Keratinocyte (primary cell): ENCODE measurements at regions not wholly inside any gene's neighbourhood (a gene's known extent, or its start where the extent isn't known, plus 50 kb on each side); places are given as distances from the start of the nearest gene placed in this dataset.

Experiments used
- DNase-seq: peaks from one replicate; pipeline ENCODE4 v3.0.0-alpha.2; 2011; ENCODE audit warnings: low read depth, missing footprints, low spot score
- FAIRE-seq: peaks from 2 replicates; lab custom pipeline; 2011; peaks lifted over from hg19 to GRCh38; lab: Jason Lieb, UNC
- H2AFZ ChIP-seq: 2 replicates; pipeline ENCODE4 v1.6.0; 2012; ENCODE audit warnings: low read length, control low read depth, inconsistent platforms; ENCODE audit not compliant: control insufficient read depth
- H3K27ac ChIP-seq: 2 replicates; pipeline ENCODE4 v1.5.1; 2011; ENCODE audit warnings: low read length; ENCODE audit not compliant: control insufficient read depth, insufficient read depth
- H3K27me3 ChIP-seq: 3 replicates; pipeline ENCODE4 v1.6.0; 2011; ENCODE audit warnings: low read length; ENCODE audit not compliant: control insufficient read depth, insufficient read depth; ENCODE audit errors: extremely low read depth
- H3K36me3 ChIP-seq, 2 experiments: 2 replicates in 1 of 2; 3 replicates in 1 of 2; pipeline ENCODE4 v1.5.1; 2011; ENCODE audit warnings: low read length in 2 of 2, mild to moderate bottlenecking in 1 of 2; ENCODE audit not compliant: control insufficient read depth in 2 of 2, insufficient read depth in 2 of 2; ENCODE audit errors: extremely low read depth in 1 of 2
- H3K4me1 ChIP-seq: 3 replicates; pipeline ENCODE4 v1.5.1; 2011; ENCODE audit warnings: low read length; ENCODE audit not compliant: control insufficient read depth, insufficient read depth; ENCODE audit errors: extremely low read depth
- H3K4me2 ChIP-seq: 3 replicates; pipeline ENCODE4 v1.6.0; 2011; ENCODE audit warnings: low read depth, low read length; ENCODE audit not compliant: control insufficient read depth, insufficient read depth; ENCODE audit errors: extremely low read depth
- H3K4me3 ChIP-seq, 3 experiments: fragments of 200-600 bp in 1 of 3; sonication (generic) in 1 of 3; 2 replicates in 2 of 3; 3 replicates in 1 of 3; pipeline ENCODE4 v1.5.1; 2011 to 2016; ENCODE audit warnings: low read length in 3 of 3, mild to moderate bottlenecking in 3 of 3, control low read depth in 2 of 3, inconsistent platforms in 1 of 3, low read depth in 1 of 3, mixed read lengths in 1 of 3, mixed run types in 1 of 3, moderate library complexity in 1 of 3; ENCODE audit not compliant: control insufficient read depth in 2 of 3, insufficient read depth in 2 of 3; ENCODE audit errors: extremely low read depth in 1 of 3
- H3K79me2 ChIP-seq: 2 replicates; pipeline ENCODE4 v1.6.0; 2012; ENCODE audit warnings: low read length; ENCODE audit not compliant: control insufficient read depth, insufficient read depth
- H3K9ac ChIP-seq: 3 replicates; pipeline ENCODE4 v1.6.0; 2011; ENCODE audit warnings: low read length; ENCODE audit not compliant: control insufficient read depth, insufficient read depth; ENCODE audit errors: extremely low read depth
- H3K9me1 ChIP-seq: 3 replicates; pipeline ENCODE4 v1.6.0; 2011; ENCODE audit warnings: low read length; ENCODE audit not compliant: control insufficient read depth, insufficient read depth; ENCODE audit errors: extremely low read depth
- H3K9me3 ChIP-seq: 2 replicates; pipeline ENCODE4 v1.5.1; 2012; ENCODE audit warnings: low read depth, low read length; ENCODE audit not compliant: control insufficient read depth
- H4K20me1 ChIP-seq: 3 replicates; pipeline ENCODE4 v1.6.0; 2011; ENCODE audit warnings: low read length; ENCODE audit not compliant: control insufficient read depth, insufficient read depth; ENCODE audit errors: extremely low read depth
- EZH2 ChIP-seq: IDR thresholded peaks from one replicate; pipeline ENCODE4 v1.6.1; 2012; ENCODE audit warnings: inconsistent platforms, mild to moderate bottlenecking, low read length, moderate library complexity
- dilution Hi-C: fragments of 300-500 bp; cut with MboI; formaldehyde crosslinking; loops from one replicate; pipeline ENCODE4 v1.7.0; 2020; ENCODE audit warnings: low sequenced_read_pairs; ENCODE audit not compliant: extremely low pct_ligation_motif_present
- TF ChIP-seq, protein P1 (sequence below), 3 experiments: IDR thresholded peaks in 1 of 3; conservative IDR thresholded peaks in 1 of 3; optimal IDR thresholded peaks in 1 of 3; 2 replicates in 2 of 3; 3 replicates in 1 of 3; pipeline versions ENCODE3 to v1.5.1; 2011; ENCODE audit warnings: low read length in 3 of 3, mild to moderate bottlenecking in 3 of 3, moderate library complexity in 2 of 3, control low read depth in 1 of 3, inconsistent platforms in 1 of 3; ENCODE audit not compliant: insufficient read depth in 2 of 3; ENCODE audit errors: extremely low read depth in 1 of 3

- H3K4me2 ChIP-seq = no peak overlapping the region
- no peak overlapping the region for H3K4me3 ChIP-seq
- no peaks in the 10 kb centered on the region for H3K79me2 ChIP-seq
- DNase-seq = no peak
- TF ChIP-seq EZH2 = no peak
- TF ChIP-seq, protein P1, sequence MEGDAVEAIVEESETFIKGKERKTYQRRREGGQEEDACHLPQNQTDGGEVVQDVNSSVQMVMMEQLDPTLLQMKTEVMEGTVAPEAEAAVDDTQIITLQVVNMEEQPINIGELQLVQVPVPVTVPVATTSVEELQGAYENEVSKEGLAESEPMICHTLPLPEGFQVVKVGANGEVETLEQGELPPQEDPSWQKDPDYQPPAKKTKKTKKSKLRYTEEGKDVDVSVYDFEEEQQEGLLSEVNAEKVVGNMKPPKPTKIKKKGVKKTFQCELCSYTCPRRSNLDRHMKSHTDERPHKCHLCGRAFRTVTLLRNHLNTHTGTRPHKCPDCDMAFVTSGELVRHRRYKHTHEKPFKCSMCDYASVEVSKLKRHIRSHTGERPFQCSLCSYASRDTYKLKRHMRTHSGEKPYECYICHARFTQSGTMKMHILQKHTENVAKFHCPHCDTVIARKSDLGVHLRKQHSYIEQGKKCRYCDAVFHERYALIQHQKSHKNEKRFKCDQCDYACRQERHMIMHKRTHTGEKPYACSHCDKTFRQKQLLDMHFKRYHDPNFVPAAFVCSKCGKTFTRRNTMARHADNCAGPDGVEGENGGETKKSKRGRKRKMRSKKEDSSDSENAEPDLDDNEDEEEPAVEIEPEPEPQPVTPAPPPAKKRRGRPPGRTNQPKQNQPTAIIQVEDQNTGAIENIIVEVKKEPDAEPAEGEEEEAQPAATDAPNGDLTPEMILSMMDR (optimal IDR thresholded peaks at IDR 0.05 in 1 of 3, IDR thresholded peaks at IDR 0.05 in 1 of 3, conservative IDR thresholded peaks at IDR 0.05 in 1 of 3; ENCODE audit: extremely low read depth in 1 of 3, insufficient read depth in 2 of 3, low read length in 3 of 3) = no peak
- H2AFZ ChIP-seq = no peak overlapping the region
- H3K27me3 ChIP-seq = no peaks in the 10 kb centered on the region
- dilution Hi-C loops = no loop called here
- no peaks in the 10 kb centered on the region for H3K4me1 ChIP-seq
- H3K36me3 ChIP-seq = no peaks in the 10 kb centered on the region
- H3K9me1 ChIP-seq = no peaks in the 10 kb centered on the region
- no peak for FAIRE-seq
- H3K9ac ChIP-seq = no peak overlapping the region
- no peaks in the 10 kb centered on the region for H4K20me1 ChIP-seq
- H3K27ac ChIP-seq = no peak overlapping the region
- H3K9me3 ChIP-seq = no peaks in the 10 kb centered on the region
Observed at GRCh38 chr2:71756280-71756906, 303.0 kb downstream of the DYSF start.

- H3K36me3 ChIP-seq = no peaks in the 10 kb centered on the region
- H3K4me1 ChIP-seq = peaks cover 27% of the 10 kb centered on the region
- H3K27ac ChIP-seq = no peak overlapping the region
- no peaks in the 10 kb centered on the region for H3K79me2 ChIP-seq
- no peak for DNase-seq
- H2AFZ ChIP-seq = no peak overlapping the region
- dilution Hi-C loops = no loop called here
- H3K27me3 ChIP-seq = no peaks in the 10 kb centered on the region
- no peaks in the 10 kb centered on the region for H4K20me1 ChIP-seq
- H3K4me2 ChIP-seq = no peak overlapping the region
- H3K9me3 ChIP-seq = no peaks in the 10 kb centered on the region
- no peak overlapping the region for H3K4me3 ChIP-seq
- no peak for FAIRE-seq
- peaks cover 2% of the 10 kb centered on the region for H3K9me1 ChIP-seq
- no peak for TF ChIP-seq EZH2
- TF ChIP-seq, protein P1 (optimal IDR thresholded peaks at IDR 0.05 in 1 of 3, IDR thresholded peaks at IDR 0.05 in 1 of 3, conservative IDR thresholded peaks at IDR 0.05 in 1 of 3; ENCODE audit: extremely low read depth in 1 of 3, insufficient read depth in 2 of 3, low read length in 3 of 3) = no peak
- no peak overlapping the region for H3K9ac ChIP-seq
Observed at GRCh38 chr2:71751590-71751989, 298.2 kb downstream of the DYSF start.
